GM12873 (cell line): ENCODE measurements at regions not wholly inside any gene's neighbourhood (a gene's known extent, or its start where the extent isn't known, plus 50 kb on each side); places are given as distances from the start of the nearest gene placed in this dataset.

ENCODE experiments used
- TF ChIP-seq, protein P1 (sequence below): IDR thresholded peaks from 2 replicates; pipeline ENCODE4 v1.5.1; 2012; ENCODE audit warnings: low read depth, mild to moderate bottlenecking, moderate library complexity, low read length, control low read depth; ENCODE audit not compliant: insufficient read depth; ENCODE audit errors: missing control alignments

DNA sequence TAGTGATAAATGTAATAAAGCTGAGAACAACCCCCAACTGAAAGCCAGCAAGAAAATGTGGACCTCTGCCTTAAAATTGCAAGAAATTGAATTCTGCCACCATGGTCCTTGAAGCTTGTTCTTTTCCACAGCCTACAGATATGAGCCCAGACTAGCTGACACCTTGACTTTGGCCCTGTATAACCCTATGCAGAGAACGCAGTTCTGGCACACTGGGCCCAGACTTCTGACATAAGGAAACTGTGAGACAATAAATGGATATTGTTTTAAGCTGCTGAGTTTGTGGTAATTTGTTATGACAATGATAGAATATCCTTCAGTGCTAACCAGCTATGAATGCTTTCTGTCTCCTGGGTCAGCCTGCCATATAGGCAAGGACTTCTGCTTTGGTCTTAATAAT is 315.6 kb upstream of the RIOK2 start:
- TF ChIP-seq, protein P1, sequence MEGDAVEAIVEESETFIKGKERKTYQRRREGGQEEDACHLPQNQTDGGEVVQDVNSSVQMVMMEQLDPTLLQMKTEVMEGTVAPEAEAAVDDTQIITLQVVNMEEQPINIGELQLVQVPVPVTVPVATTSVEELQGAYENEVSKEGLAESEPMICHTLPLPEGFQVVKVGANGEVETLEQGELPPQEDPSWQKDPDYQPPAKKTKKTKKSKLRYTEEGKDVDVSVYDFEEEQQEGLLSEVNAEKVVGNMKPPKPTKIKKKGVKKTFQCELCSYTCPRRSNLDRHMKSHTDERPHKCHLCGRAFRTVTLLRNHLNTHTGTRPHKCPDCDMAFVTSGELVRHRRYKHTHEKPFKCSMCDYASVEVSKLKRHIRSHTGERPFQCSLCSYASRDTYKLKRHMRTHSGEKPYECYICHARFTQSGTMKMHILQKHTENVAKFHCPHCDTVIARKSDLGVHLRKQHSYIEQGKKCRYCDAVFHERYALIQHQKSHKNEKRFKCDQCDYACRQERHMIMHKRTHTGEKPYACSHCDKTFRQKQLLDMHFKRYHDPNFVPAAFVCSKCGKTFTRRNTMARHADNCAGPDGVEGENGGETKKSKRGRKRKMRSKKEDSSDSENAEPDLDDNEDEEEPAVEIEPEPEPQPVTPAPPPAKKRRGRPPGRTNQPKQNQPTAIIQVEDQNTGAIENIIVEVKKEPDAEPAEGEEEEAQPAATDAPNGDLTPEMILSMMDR, result no peak

- TF ChIP-seq, protein P1, result no peak
Measured at GRCh38 chr5:97499605-97500004, 316.6 kb upstream of the RIOK2 start.

GRCh38 chr5:97501286-97501964 is 318.4 kb upstream of the RIOK2 start:
- TF ChIP-seq, protein P1, result no peak

GRCh38 chr5:97501965-97502305 is 318.9 kb upstream of the RIOK2 start:
- TF ChIP-seq, protein P1, result no peak

- TF ChIP-seq, protein P1, result no peak
Measured at GRCh38 chr5:97508864-97509263, 325.8 kb upstream of the RIOK2 start.

DNA sequence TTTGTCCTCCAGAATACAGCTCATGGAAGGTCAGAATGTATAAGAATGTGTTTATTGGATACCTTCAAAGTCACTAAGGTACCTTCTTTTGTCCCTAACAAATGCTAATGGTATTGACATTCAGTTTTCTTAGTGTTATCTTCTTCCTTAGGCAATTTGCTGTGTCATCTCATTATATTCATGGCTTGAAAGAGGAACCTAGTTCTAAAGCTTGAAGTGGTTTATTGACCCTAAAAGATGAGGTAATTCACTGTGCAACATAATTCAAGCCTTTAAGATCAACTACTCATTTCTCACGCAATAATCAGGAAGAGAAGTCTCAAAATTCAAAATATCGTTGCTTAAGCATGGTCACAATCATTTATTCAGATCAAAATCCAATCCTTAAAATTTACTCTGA is 342.7 kb upstream of the RIOK2 start:
- TF ChIP-seq, protein P1, result no peak

DNA sequence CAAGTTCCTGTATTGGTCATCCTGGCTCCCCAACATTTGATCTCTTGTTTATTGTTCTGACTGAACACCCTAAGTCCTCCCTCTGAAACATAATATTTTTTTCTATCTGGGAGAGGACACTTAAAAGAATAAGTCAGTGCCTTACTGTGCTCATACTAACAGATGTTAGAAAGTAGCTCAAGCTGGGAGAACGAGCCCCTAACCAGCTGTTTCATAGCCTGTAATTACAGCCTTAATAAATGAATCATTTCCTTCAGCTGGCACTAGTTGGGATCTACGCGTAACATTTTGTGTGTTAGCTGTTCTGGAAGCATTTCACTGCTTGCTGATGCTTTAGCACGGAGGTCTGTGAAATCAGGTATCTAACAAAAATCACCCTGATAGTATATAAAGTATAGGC is 345.9 kb upstream of the RIOK2 start:
- TF ChIP-seq, protein P1, result no peak
